BE2C (cell line): ENCODE measurements at regions not wholly inside any gene's neighbourhood (a gene's known extent, or its start where the extent isn't known, plus 50 kb on each side); places are given as distances from the start of the nearest gene placed in this dataset.

Source experiments
- DNase-seq: peaks from one replicate; pipeline ENCODE4 v3.0.0-alpha.2; 2020
- H3K27me3 ChIP-seq: fragments of 250-450 bp; sonication (Bioruptor Pico); 2 replicates; pipeline ENCODE4 v1.5.1; 2020; ENCODE audit warnings: mild to moderate bottlenecking
- H3K36me3 ChIP-seq: fragments of 250-450 bp; sonication (Bioruptor Pico); 2 replicates; pipeline ENCODE4 v1.5.1; 2020; ENCODE audit warnings: mild to moderate bottlenecking
- H3K4me1 ChIP-seq: fragments of 250-450 bp; sonication (Bioruptor Pico); 2 replicates; pipeline ENCODE4 v1.5.1; 2020
- H3K4me3 ChIP-seq: 2 replicates; pipeline ENCODE4 v1.5.1; 2011; ENCODE audit warnings: low read depth, low read length
- H3K9me3 ChIP-seq: fragments of 250-450 bp; sonication (Bioruptor Pico); 2 replicates; pipeline ENCODE4 v1.5.1; 2020
- CTCF ChIP-seq: IDR thresholded peaks from 2 replicates; pipeline ENCODE4 v1.5.1; 2012; ENCODE audit warnings: mild to moderate bottlenecking, low read depth, low read length

- no peak for TF ChIP-seq CTCF
- Histone ChIP-seq H3K4me1 (no peaks in the 10 kb centered on the region), H3K4me3 (no peak overlapping the region), H3K36me3 (no peaks in the 10 kb centered on the region), H3K9me3 (no peaks in the 10 kb centered on the region), H3K27me3 (no peaks in the 10 kb centered on the region)
- DNase-seq: no peak
Observed at GRCh38 chr11:127506647-127507046, 506.1 kb upstream of the KIRREL3 start.

- Histone ChIP-seq H3K9me3 (no peaks in the 10 kb centered on the region), H3K27me3 (no peaks in the 10 kb centered on the region), H3K4me3 (no peak overlapping the region), H3K4me1 (no peaks in the 10 kb centered on the region), H3K36me3 (no peaks in the 10 kb centered on the region)
- no peak for DNase-seq
- no peak for TF ChIP-seq CTCF
Observed at GRCh38 chr11:127506126-127506525, 505.6 kb upstream of the KIRREL3 start.

- Histone ChIP-seq H3K4me1 (no peaks in the 10 kb centered on the region), H3K9me3 (no peaks in the 10 kb centered on the region), H3K4me3 (no peak overlapping the region), H3K27me3 (no peaks in the 10 kb centered on the region), H3K36me3 (no peaks in the 10 kb centered on the region)
- DNase-seq: no peak
- TF ChIP-seq CTCF: no peak
Observed at GRCh38 chr11:127496165-127496564, 495.6 kb upstream of the KIRREL3 start.

GRCh38 chr11:127493330-127494022 is 492.9 kb upstream of the KIRREL3 start:
- Histone ChIP-seq H3K9me3 (no peaks in the 10 kb centered on the region), H3K4me1 (no peaks in the 10 kb centered on the region), H3K27me3 (no peaks in the 10 kb centered on the region), H3K4me3 (no peak overlapping the region), H3K36me3 (no peaks in the 10 kb centered on the region)
- TF ChIP-seq CTCF: peak; percentile 66
- peak; percentile 14 for DNase-seq

- Histone ChIP-seq H3K36me3 (no peaks in the 10 kb centered on the region), H3K9me3 (no peaks in the 10 kb centered on the region), H3K27me3 (no peaks in the 10 kb centered on the region), H3K4me3 (no peak overlapping the region), H3K4me1 (no peaks in the 10 kb centered on the region)
- no peak for TF ChIP-seq CTCF
- no peak for DNase-seq
Observed at GRCh38 chr11:127492029-127492428, 491.5 kb upstream of the KIRREL3 start.

- H3K36me3 ChIP-seq: no peaks in the 10 kb centered on the region
- H3K4me1 ChIP-seq: no peaks in the 10 kb centered on the region
- no peak for TF ChIP-seq CTCF
- H3K9me3 ChIP-seq: no peaks in the 10 kb centered on the region
- DNase-seq: no peak
- no peak overlapping the region for H3K4me3 ChIP-seq
- no peaks in the 10 kb centered on the region for H3K27me3 ChIP-seq
Observed at GRCh38 chr11:127491589-127491988, 491.0 kb upstream of the KIRREL3 start.
